NT2/D1 (cell line): ENCODE measurements at regions not wholly inside any gene's neighbourhood (a gene's known extent, or its start where the extent isn't known, plus 50 kb on each side); places are given as distances from the start of the nearest gene placed in this dataset.

Experiments
- SUZ12 ChIP-seq: IDR thresholded peaks from 2 replicates; pipeline ENCODE4 v1.6.1; 2011; ENCODE audit not compliant: insufficient read length, insufficient read depth; ENCODE audit errors: extremely low read depth
- YY1 ChIP-seq: IDR thresholded peaks from 2 replicates; pipeline ENCODE4 v1.6.1; 2011; ENCODE audit not compliant: insufficient read length, insufficient read depth
- ZNF274 ChIP-seq: IDR thresholded peaks from 2 replicates; pipeline ENCODE4 v1.6.1; 2011; ENCODE audit warnings: mild to moderate bottlenecking, low read depth, low read length

- TF ChIP-seq ZNF274 (no peak), SUZ12 (no peak), YY1 (no peak)
Observed at GRCh38 chr2:47719099-47719498, 63.8 kb upstream of the MSH6 start.
